Hypothalamus (tissue), 51 donors: ENCODE measurements at regions not wholly inside any gene's neighbourhood (a gene's known extent, or its start where the extent isn't known, plus 50 kb on each side); places are given as distances from the start of the nearest gene placed in this dataset.
A peak's percentile ranks its signal among the peaks of the same experiment; 100 is the strongest.

Experiments used
- DNase-seq, 51 donors: peaks; one replicate each; lab custom pipeline; 2025; lab: John Stamatoyannopoulos, UW

- peak in 1 of 51 donors; percentile 12 for DNase-seq
Observed at GRCh38 chr2:12663306-12664037, 53.3 kb upstream of the TRIB2 start.

GRCh38 chr2:12665334-12665733, 51.4 kb upstream of the TRIB2 start:
- DNase-seq: no peak

GRCh38 chr2:12666445-12666844, 50.3 kb upstream of the TRIB2 start:
- no peak for DNase-seq
